H1 (cell line): ENCODE measurements at regions not wholly inside any gene's neighbourhood (a gene's known extent, or its start where the extent isn't known, plus 50 kb on each side); places are given as distances from the start of the nearest gene placed in this dataset.

Experiments
- BACH1 ChIP-seq: IDR thresholded peaks from 2 replicates; pipeline ENCODE4 v1.6.1; 2012; ENCODE audit warnings: low read length, improper control_type of control experiment
- HDAC2 ChIP-seq, 2 experiments: fragments of 300-600 bp in 1 of 2; sonication (generic) in 1 of 2; IDR thresholded peaks; 2 replicates each; pipeline ENCODE4 v1.6.1; 2011 to 2012; ENCODE audit warnings: low read depth in 2 of 2, low read length in 2 of 2, mild to moderate bottlenecking in 2 of 2, moderate library complexity in 2 of 2, borderline replicate concordance in 1 of 2, inconsistent platforms in 1 of 2
- KDM1A ChIP-seq: fragments of 200-600, 300-600 bp; sonication (generic); IDR thresholded peaks from 2 replicates; pipeline ENCODE4 v1.7.1; 2016; ENCODE audit warnings: mild to moderate bottlenecking, low read length, borderline replicate concordance
- MAFK ChIP-seq: IDR thresholded peaks from 2 replicates; pipeline ENCODE4 v1.6.1; 2012; ENCODE audit warnings: low read depth, mild to moderate bottlenecking, improper control_type of control experiment, low read length
- NANOG ChIP-seq: IDR thresholded peaks from 2 replicates; pipeline ENCODE4 v1.6.1; 2011; ENCODE audit warnings: low read length, low read depth, mild to moderate bottlenecking, inconsistent platforms; ENCODE audit not compliant: insufficient read depth, poor library complexity, severe bottlenecking
- SAP30 ChIP-seq: fragments of 300-600 bp; sonication (generic); IDR thresholded peaks from 2 replicates; pipeline ENCODE4 v1.7.1; 2012; ENCODE audit warnings: low read length, moderate library complexity, mild to moderate bottlenecking, inconsistent platforms; ENCODE audit not compliant: insufficient read depth, insufficient replicate concordance
- SIN3A ChIP-seq, 2 experiments: IDR thresholded peaks in 1 of 2; conservative IDR thresholded peaks in 1 of 2; 2 replicates each; pipeline ENCODE4 v1.6.1; 2011 to 2012; ENCODE audit warnings: low read length in 2 of 2, improper control_type of control experiment in 1 of 2, low read depth in 1 of 2, mild to moderate bottlenecking in 1 of 2
- TBP ChIP-seq: IDR thresholded peaks from 2 replicates; pipeline ENCODE4 v1.6.1; 2011; ENCODE audit warnings: low read depth, low read length, improper control_type of control experiment
- TF ChIP-seq, protein P1 (sequence below): fragments of 300-600 bp; sonication (generic); IDR thresholded peaks from 2 replicates; pipeline ENCODE4 v1.7.1; 2012; ENCODE audit warnings: low read length, moderate library complexity, mild to moderate bottlenecking, inconsistent platforms; ENCODE audit not compliant: insufficient replicate concordance
- TF ChIP-seq, protein P2 (sequence below): IDR thresholded peaks from 2 replicates; pipeline ENCODE4 v1.6.1; 2011; ENCODE audit warnings: low read length, improper control_type of control experiment

DNA sequence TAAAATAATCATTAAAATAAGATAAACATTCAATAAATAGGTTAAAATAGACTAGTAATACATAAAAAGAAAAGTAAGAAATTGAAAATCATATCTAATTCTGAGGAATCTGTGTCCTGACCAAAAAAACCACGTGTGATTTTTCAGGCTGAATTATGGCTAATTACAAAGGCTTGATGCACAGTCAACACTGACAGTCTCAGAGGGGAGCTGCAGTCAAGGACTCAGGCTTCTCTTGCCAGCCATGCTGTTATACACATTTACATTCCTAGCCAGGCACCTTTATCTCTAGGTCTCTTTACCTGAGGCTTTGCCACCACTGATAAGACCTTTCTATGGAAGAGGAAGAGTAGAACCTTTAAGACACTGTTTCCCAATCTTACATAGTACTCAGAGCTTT lies 1737.7 kb upstream of the PCDH10 start (continued):
- TF ChIP-seq, protein P1, sequence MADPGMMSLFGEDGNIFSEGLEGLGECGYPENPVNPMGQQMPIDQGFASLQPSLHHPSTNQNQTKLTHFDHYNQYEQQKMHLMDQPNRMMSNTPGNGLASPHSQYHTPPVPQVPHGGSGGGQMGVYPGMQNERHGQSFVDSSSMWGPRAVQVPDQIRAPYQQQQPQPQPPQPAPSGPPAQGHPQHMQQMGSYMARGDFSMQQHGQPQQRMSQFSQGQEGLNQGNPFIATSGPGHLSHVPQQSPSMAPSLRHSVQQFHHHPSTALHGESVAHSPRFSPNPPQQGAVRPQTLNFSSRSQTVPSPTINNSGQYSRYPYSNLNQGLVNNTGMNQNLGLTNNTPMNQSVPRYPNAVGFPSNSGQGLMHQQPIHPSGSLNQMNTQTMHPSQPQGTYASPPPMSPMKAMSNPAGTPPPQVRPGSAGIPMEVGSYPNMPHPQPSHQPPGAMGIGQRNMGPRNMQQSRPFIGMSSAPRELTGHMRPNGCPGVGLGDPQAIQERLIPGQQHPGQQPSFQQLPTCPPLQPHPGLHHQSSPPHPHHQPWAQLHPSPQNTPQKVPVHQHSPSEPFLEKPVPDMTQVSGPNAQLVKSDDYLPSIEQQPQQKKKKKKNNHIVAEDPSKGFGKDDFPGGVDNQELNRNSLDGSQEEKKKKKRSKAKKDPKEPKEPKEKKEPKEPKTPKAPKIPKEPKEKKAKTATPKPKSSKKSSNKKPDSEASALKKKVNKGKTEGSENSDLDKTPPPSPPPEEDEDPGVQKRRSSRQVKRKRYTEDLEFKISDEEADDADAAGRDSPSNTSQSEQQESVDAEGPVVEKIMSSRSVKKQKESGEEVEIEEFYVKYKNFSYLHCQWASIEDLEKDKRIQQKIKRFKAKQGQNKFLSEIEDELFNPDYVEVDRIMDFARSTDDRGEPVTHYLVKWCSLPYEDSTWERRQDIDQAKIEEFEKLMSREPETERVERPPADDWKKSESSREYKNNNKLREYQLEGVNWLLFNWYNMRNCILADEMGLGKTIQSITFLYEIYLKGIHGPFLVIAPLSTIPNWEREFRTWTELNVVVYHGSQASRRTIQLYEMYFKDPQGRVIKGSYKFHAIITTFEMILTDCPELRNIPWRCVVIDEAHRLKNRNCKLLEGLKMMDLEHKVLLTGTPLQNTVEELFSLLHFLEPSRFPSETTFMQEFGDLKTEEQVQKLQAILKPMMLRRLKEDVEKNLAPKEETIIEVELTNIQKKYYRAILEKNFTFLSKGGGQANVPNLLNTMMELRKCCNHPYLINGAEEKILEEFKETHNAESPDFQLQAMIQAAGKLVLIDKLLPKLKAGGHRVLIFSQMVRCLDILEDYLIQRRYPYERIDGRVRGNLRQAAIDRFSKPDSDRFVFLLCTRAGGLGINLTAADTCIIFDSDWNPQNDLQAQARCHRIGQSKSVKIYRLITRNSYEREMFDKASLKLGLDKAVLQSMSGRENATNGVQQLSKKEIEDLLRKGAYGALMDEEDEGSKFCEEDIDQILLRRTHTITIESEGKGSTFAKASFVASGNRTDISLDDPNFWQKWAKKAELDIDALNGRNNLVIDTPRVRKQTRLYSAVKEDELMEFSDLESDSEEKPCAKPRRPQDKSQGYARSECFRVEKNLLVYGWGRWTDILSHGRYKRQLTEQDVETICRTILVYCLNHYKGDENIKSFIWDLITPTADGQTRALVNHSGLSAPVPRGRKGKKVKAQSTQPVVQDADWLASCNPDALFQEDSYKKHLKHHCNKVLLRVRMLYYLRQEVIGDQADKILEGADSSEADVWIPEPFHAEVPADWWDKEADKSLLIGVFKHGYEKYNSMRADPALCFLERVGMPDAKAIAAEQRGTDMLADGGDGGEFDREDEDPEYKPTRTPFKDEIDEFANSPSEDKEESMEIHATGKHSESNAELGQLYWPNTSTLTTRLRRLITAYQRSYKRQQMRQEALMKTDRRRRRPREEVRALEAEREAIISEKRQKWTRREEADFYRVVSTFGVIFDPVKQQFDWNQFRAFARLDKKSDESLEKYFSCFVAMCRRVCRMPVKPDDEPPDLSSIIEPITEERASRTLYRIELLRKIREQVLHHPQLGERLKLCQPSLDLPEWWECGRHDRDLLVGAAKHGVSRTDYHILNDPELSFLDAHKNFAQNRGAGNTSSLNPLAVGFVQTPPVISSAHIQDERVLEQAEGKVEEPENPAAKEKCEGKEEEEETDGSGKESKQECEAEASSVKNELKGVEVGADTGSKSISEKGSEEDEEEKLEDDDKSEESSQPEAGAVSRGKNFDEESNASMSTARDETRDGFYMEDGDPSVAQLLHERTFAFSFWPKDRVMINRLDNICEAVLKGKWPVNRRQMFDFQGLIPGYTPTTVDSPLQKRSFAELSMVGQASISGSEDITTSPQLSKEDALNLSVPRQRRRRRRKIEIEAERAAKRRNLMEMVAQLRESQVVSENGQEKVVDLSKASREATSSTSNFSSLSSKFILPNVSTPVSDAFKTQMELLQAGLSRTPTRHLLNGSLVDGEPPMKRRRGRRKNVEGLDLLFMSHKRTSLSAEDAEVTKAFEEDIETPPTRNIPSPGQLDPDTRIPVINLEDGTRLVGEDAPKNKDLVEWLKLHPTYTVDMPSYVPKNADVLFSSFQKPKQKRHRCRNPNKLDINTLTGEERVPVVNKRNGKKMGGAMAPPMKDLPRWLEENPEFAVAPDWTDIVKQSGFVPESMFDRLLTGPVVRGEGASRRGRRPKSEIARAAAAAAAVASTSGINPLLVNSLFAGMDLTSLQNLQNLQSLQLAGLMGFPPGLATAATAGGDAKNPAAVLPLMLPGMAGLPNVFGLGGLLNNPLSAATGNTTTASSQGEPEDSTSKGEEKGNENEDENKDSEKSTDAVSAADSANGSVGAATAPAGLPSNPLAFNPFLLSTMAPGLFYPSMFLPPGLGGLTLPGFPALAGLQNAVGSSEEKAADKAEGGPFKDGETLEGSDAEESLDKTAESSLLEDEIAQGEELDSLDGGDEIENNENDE: no peak
- TF ChIP-seq, protein P2, sequence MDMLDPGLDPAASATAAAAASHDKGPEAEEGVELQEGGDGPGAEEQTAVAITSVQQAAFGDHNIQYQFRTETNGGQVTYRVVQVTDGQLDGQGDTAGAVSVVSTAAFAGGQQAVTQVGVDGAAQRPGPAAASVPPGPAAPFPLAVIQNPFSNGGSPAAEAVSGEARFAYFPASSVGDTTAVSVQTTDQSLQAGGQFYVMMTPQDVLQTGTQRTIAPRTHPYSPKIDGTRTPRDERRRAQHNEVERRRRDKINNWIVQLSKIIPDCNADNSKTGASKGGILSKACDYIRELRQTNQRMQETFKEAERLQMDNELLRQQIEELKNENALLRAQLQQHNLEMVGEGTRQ: no peak
- TF ChIP-seq BACH1 (no peak), TBP (no peak), SAP30 (no peak), NANOG (no peak), KDM1A (no peak), HDAC2 (IDR thresholded peaks at IDR 0.05; ENCODE audit: borderline replicate concordance in 1 of 2, low read depth in 2 of 2, low read length in 2 of 2) (no peak), MAFK (no peak), SIN3A (conservative IDR thresholded peaks at IDR 0.05 in 1 of 2, IDR thresholded peaks at IDR 0.05 in 1 of 2; ENCODE audit: low read depth in 1 of 2, low read length in 2 of 2) (no peak)
